ENCODE measurements at regions not wholly inside any gene's neighbourhood (a gene's known extent, or its start where the extent isn't known, plus 50 kb on each side); places are given as distances from the start of the nearest gene placed in this dataset.

DNA sequence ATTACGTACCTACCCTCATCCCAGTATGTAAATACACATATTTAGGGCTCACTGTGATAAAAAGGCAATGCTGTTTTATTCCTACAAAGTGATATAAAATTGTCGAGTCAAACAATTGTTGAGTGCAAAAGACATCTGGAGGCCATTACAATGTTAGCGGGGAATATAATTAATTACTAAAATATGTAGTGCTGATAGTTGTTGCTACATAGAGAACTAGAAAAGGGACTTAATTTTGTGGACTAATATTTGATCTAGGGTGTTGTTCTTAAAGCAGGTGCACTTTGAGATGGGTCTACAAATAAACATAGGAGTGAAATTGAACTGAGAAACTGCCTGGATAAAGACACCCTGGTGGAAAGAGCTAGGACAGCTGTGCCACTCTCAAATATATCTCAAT, 300.1 kb downstream of the NOL4 start:
- no peak overlapping the region for H3K4me3 ChIP-seq
- H3K79me2 ChIP-seq: no peaks in the 10 kb centered on the region
- H3K4me1 ChIP-seq (ENCODE audit: insufficient read depth): no peaks in the 10 kb centered on the region
- 83% methylated on average over 3 of the region's 3 CpGs for whole genome bisulfite sequencing (ENCODE audit: low lambda C conversion rate, missing lambda C conversion rate)
- H3K4me2 ChIP-seq: no peak overlapping the region
- H3K27ac ChIP-seq: no peak overlapping the region
- DNase-seq (ENCODE audit: low spot score): no peak
- no peaks in the 10 kb centered on the region for H4K20me1 ChIP-seq (ENCODE audit: insufficient read depth, poor library complexity, severe bottlenecking)
- no peaks in the 10 kb centered on the region for H3K9me2 ChIP-seq (replicated peaks; ENCODE audit: insufficient read depth)
- H2AFZ ChIP-seq: no peak overlapping the region
- no peaks in the 10 kb centered on the region for H3K9me3 ChIP-seq (ENCODE audit: low read depth)
- no peaks in the 10 kb centered on the region for H3K36me3 ChIP-seq (replicated peaks; ENCODE audit: insufficient read depth, low read depth)
- H3K27me3 ChIP-seq: no peaks in the 10 kb centered on the region
- TF ChIP-seq EZH2 (IDR thresholded peaks at IDR 0.05; ENCODE audit: borderline replicate concordance) (no peak), EZH2phosphoT487 (IDR thresholded peaks at IDR 0.05; ENCODE audit: low read depth, severe bottlenecking, unreplicated experiment) (no peak)
- TF ChIP-seq, protein P1, sequence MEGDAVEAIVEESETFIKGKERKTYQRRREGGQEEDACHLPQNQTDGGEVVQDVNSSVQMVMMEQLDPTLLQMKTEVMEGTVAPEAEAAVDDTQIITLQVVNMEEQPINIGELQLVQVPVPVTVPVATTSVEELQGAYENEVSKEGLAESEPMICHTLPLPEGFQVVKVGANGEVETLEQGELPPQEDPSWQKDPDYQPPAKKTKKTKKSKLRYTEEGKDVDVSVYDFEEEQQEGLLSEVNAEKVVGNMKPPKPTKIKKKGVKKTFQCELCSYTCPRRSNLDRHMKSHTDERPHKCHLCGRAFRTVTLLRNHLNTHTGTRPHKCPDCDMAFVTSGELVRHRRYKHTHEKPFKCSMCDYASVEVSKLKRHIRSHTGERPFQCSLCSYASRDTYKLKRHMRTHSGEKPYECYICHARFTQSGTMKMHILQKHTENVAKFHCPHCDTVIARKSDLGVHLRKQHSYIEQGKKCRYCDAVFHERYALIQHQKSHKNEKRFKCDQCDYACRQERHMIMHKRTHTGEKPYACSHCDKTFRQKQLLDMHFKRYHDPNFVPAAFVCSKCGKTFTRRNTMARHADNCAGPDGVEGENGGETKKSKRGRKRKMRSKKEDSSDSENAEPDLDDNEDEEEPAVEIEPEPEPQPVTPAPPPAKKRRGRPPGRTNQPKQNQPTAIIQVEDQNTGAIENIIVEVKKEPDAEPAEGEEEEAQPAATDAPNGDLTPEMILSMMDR (IDR thresholded peaks at IDR 0.05; ENCODE audit: poor library complexity): no peak

DNA sequence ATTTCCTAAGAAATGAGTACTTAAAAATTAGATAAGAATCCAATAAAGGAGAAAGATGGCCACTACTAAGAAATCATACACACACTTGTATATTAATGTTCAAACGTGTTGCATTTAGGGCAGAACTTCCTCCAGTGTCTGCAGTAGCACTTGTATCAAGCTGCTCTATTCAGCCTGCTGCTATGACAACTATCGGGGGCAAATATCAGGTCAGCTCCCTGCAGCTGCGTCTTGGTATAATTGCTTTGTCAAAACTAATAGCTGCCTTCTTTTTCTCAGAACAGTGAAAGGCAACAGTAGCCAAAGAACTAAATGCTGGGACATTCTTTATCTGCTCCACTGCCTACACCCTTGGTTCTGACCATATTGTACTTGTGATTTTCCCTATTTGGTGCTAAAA, 300.7 kb downstream of the NOL4 start:
- Histone ChIP-seq H2AFZ (no peak overlapping the region), H3K4me2 (no peak overlapping the region), H3K36me3 (replicated peaks; ENCODE audit: insufficient read depth, low read depth) (no peaks in the 10 kb centered on the region), H3K9me2 (replicated peaks; ENCODE audit: insufficient read depth) (no peaks in the 10 kb centered on the region), H3K79me2 (no peaks in the 10 kb centered on the region), H3K4me1 (ENCODE audit: insufficient read depth) (no peaks in the 10 kb centered on the region), H3K9me3 (ENCODE audit: low read depth) (no peaks in the 10 kb centered on the region), H3K27ac (no peak overlapping the region), H4K20me1 (ENCODE audit: insufficient read depth, poor library complexity, severe bottlenecking) (no peaks in the 10 kb centered on the region), H3K4me3 (no peak overlapping the region), H3K27me3 (no peaks in the 10 kb centered on the region)
- DNase-seq (ENCODE audit: low spot score): no peak
- WGBS (ENCODE audit: low lambda C conversion rate, missing lambda C conversion rate): 58% methylated on average over 3 of the region's 3 CpGs
- TF ChIP-seq, protein P1 (IDR thresholded peaks at IDR 0.05; ENCODE audit: poor library complexity): no peak
- TF ChIP-seq EZH2 (IDR thresholded peaks at IDR 0.05; ENCODE audit: borderline replicate concordance) (no peak), EZH2phosphoT487 (IDR thresholded peaks at IDR 0.05; ENCODE audit: low read depth, severe bottlenecking, unreplicated experiment) (no peak)

DNA sequence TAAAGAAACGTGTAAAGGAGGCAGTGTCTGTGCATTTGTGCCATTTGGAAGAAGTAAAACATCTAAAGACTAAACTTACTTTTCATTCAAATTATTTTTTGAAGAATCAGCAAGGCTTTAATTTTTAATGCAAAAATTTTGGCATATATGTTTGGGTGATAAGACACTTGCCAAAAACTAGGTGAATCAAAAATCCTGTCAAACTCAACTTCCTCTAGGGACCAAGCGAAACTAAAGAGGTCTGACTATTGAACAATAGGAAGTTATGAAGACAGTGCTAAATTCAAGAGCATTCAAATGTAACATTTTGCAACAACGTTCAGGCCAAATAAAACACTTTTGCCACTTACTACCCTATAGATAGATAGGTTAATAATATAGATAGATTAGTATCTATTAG, 306.1 kb downstream of the NOL4 start:
- Histone ChIP-seq H3K79me2 (no peaks in the 10 kb centered on the region), H3K4me3 (no peak overlapping the region), H3K4me1 (ENCODE audit: insufficient read depth) (no peaks in the 10 kb centered on the region), H3K27me3 (no peaks in the 10 kb centered on the region), H3K36me3 (replicated peaks; ENCODE audit: insufficient read depth, low read depth) (no peaks in the 10 kb centered on the region), H3K9me3 (ENCODE audit: low read depth) (no peaks in the 10 kb centered on the region), H3K9me2 (replicated peaks; ENCODE audit: insufficient read depth) (no peaks in the 10 kb centered on the region), H3K4me2 (no peak overlapping the region), H2AFZ (no peak overlapping the region), H4K20me1 (ENCODE audit: insufficient read depth, poor library complexity, severe bottlenecking) (no peaks in the 10 kb centered on the region), H3K27ac (no peak overlapping the region)
- no peak for DNase-seq (ENCODE audit: low spot score)
- WGBS (ENCODE audit: low lambda C conversion rate, missing lambda C conversion rate): 86% methylated on average over 3 of the region's 3 CpGs
- TF ChIP-seq EZH2 (IDR thresholded peaks at IDR 0.05; ENCODE audit: borderline replicate concordance) (no peak), EZH2phosphoT487 (IDR thresholded peaks at IDR 0.05; ENCODE audit: low read depth, severe bottlenecking, unreplicated experiment) (no peak)
- TF ChIP-seq, protein P1 (IDR thresholded peaks at IDR 0.05; ENCODE audit: poor library complexity): no peak

DNA sequence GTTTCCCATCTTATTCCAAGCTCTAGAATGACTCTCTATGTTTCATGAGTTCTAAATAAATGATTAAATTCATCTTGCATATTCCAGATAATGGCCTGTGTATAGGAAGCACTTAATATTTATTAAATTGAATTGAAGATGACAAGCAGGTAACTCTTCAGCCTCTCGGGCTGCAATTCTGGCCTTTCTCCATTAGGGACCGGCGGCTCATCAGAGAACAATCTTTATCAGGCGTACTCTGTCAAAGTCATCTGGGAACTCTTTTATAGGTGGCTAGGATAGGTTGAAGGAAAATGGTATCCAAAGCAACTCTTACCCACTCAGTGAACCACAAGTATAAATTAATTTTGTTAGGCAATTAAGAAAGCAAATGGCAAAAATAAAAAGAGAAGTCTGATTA, 308.5 kb downstream of the NOL4 start:
- Histone ChIP-seq H2AFZ (no peak overlapping the region), H3K36me3 (replicated peaks; ENCODE audit: insufficient read depth, low read depth) (no peaks in the 10 kb centered on the region), H3K27ac (no peak overlapping the region), H3K4me1 (ENCODE audit: insufficient read depth) (no peaks in the 10 kb centered on the region), H3K4me3 (no peak overlapping the region), H3K9me3 (ENCODE audit: low read depth) (no peaks in the 10 kb centered on the region), H3K27me3 (no peaks in the 10 kb centered on the region), H3K9me2 (replicated peaks; ENCODE audit: insufficient read depth) (no peaks in the 10 kb centered on the region), H3K4me2 (no peak overlapping the region), H3K79me2 (no peaks in the 10 kb centered on the region), H4K20me1 (ENCODE audit: insufficient read depth, poor library complexity, severe bottlenecking) (no peaks in the 10 kb centered on the region)
- WGBS (ENCODE audit: low lambda C conversion rate, missing lambda C conversion rate): 60% methylated on average over 4 of the region's 4 CpGs
- DNase-seq (ENCODE audit: low spot score): no peak
- TF ChIP-seq, protein P1 (IDR thresholded peaks at IDR 0.05; ENCODE audit: poor library complexity): no peak
- no peak for TF ChIP-seq EZH2phosphoT487 (IDR thresholded peaks at IDR 0.05; ENCODE audit: low read depth, severe bottlenecking, unreplicated experiment)
- no peak for TF ChIP-seq EZH2 (IDR thresholded peaks at IDR 0.05; ENCODE audit: borderline replicate concordance)

Data from hepatocyte (in vitro differentiated cells).